ENCODE measurements at regions not wholly inside any gene's neighbourhood (a gene's known extent, or its start where the extent isn't known, plus 50 kb on each side); places are given as distances from the start of the nearest gene placed in this dataset.

- no peak overlapping the region for H3K4me3 ChIP-seq (ENCODE audit: low read depth, low read length)
- in situ Hi-C loops (cut with HindIII; ENCODE audit: low sequenced_read_pairs): no loop called here
- no peak for DNase-seq (ENCODE audit: low read depth)
- TF ChIP-seq CTCF (IDR thresholded peaks at IDR 0.05; ENCODE audit: low read depth, low read length, missing control alignments): no peak
Observed at GRCh38 chr4:155600244-155600643, 66.4 kb upstream of the GUCY1A1 start.

GRCh38 chr4:155599596-155599995 is 67.1 kb upstream of the GUCY1A1 start:
- TF ChIP-seq CTCF (IDR thresholded peaks at IDR 0.05; ENCODE audit: low read depth, low read length, missing control alignments): no peak
- no peak for DNase-seq (ENCODE audit: low read depth)
- H3K4me3 ChIP-seq (ENCODE audit: low read depth, low read length): no peak overlapping the region
- in situ Hi-C loops (cut with HindIII; ENCODE audit: low sequenced_read_pairs): no loop called here

- DNase-seq (ENCODE audit: low read depth): no peak
- no peak overlapping the region for H3K4me3 ChIP-seq (ENCODE audit: low read depth, low read length)
- in situ Hi-C loops (cut with HindIII; ENCODE audit: low sequenced_read_pairs): no loop called here
- no peak for TF ChIP-seq CTCF (IDR thresholded peaks at IDR 0.05; ENCODE audit: low read depth, low read length, missing control alignments)
Observed at GRCh38 chr4:155599085-155599484, 67.6 kb upstream of the GUCY1A1 start.

- in situ Hi-C loops (cut with HindIII; ENCODE audit: low sequenced_read_pairs): no loop called here
- DNase-seq (ENCODE audit: low read depth): no peak
- no peak overlapping the region for H3K4me3 ChIP-seq (ENCODE audit: low read depth, low read length)
- no peak for TF ChIP-seq CTCF (IDR thresholded peaks at IDR 0.05; ENCODE audit: low read depth, low read length, missing control alignments)
Observed at GRCh38 chr4:155597933-155598451, 68.7 kb upstream of the GUCY1A1 start.

- in situ Hi-C loops (cut with HindIII; ENCODE audit: low sequenced_read_pairs): no loop called here
Observed at GRCh38 chr4:155597281-155597680, 69.4 kb upstream of the GUCY1A1 start.

GRCh38 chr4:155593793-155594192 is 72.9 kb upstream of the GUCY1A1 start:
- TF ChIP-seq CTCF (IDR thresholded peaks at IDR 0.05; ENCODE audit: low read depth, low read length, missing control alignments): no peak
- no peak for DNase-seq (ENCODE audit: low read depth)
- H3K4me3 ChIP-seq (ENCODE audit: low read depth, low read length): no peak overlapping the region
- in situ Hi-C loops (cut with HindIII; ENCODE audit: low sequenced_read_pairs): no loop called here

More at GRCh38 chr4:155597281-155597680, 69.4 kb upstream of the GUCY1A1 start:
- DNase-seq (ENCODE audit: low read depth): no peak
- no peak for TF ChIP-seq CTCF (IDR thresholded peaks at IDR 0.05; ENCODE audit: low read depth, low read length, missing control alignments)
- no peak overlapping the region for H3K4me3 ChIP-seq (ENCODE audit: low read depth, low read length)

- peak; percentile 59 for DNase-seq (ENCODE audit: low read depth)
- in situ Hi-C loops (cut with HindIII; ENCODE audit: low sequenced_read_pairs): no loop called here
- no peak for TF ChIP-seq CTCF (IDR thresholded peaks at IDR 0.05; ENCODE audit: low read depth, low read length, missing control alignments)
- no peak overlapping the region for H3K4me3 ChIP-seq (ENCODE audit: low read depth, low read length)
Observed at GRCh38 chr4:155592938-155593297, 73.7 kb upstream of the GUCY1A1 start.
